ENCODE measurements at regions not wholly inside any gene's neighbourhood (a gene's known extent, or its start where the extent isn't known, plus 50 kb on each side); places are given as distances from the start of the nearest gene placed in this dataset.
"Not testable (repeated sequence)": the region's sequence is repeated elsewhere in the genome, so short reads cannot be mapped to it uniquely, and the experiment has no call there.

DNA sequence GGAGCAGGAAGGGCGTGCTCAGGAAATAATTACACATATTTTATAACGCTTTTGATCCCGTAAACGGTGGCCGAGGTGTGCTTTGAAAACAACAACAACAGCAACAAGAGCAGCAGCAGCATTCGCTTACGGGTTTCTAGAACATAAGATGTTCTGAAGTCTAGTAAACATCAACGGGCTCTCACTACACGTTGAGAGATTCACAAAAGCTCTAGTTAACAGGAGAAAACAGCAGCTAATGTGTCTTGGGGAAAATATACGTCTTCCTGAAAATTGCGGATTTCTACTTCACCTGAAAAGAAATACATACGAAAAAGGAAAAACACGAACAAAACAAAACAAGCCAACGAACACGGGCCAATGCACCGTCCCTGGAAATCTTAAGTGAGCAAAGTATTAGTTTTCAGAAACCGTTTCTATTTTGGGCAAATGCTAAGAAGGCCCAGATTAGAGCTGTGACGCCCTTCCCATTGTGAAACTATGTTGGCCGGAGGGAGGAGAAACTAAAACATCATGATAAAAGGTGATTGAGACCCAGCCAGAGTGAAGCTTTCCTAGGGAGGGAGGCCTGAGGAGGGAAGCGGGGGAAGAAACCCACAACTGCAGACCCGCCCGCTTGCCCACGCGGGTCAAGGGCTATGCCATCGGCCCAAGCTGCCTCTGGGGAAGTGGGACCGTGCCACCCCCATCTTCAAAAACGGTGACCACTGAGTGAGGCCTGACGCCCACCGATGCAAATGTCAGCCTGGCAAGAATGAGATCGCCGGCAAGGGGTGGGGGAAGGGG is 105.9 kb upstream of the ANKRD30BL start:
- TF ChIP-seq, protein P1, sequence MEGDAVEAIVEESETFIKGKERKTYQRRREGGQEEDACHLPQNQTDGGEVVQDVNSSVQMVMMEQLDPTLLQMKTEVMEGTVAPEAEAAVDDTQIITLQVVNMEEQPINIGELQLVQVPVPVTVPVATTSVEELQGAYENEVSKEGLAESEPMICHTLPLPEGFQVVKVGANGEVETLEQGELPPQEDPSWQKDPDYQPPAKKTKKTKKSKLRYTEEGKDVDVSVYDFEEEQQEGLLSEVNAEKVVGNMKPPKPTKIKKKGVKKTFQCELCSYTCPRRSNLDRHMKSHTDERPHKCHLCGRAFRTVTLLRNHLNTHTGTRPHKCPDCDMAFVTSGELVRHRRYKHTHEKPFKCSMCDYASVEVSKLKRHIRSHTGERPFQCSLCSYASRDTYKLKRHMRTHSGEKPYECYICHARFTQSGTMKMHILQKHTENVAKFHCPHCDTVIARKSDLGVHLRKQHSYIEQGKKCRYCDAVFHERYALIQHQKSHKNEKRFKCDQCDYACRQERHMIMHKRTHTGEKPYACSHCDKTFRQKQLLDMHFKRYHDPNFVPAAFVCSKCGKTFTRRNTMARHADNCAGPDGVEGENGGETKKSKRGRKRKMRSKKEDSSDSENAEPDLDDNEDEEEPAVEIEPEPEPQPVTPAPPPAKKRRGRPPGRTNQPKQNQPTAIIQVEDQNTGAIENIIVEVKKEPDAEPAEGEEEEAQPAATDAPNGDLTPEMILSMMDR (IDR thresholded peaks at IDR 0.05): not testable (repeated sequence)
- not testable (repeated sequence) for TF ChIP-seq POLR2A (IDR thresholded peaks at IDR 0.05)

Data from heart left ventricle (tissue), 13 donors.